ENCODE measurements at regions not wholly inside any gene's neighbourhood (a gene's known extent, or its start where the extent isn't known, plus 50 kb on each side); places are given as distances from the start of the nearest gene placed in this dataset.

DNA sequence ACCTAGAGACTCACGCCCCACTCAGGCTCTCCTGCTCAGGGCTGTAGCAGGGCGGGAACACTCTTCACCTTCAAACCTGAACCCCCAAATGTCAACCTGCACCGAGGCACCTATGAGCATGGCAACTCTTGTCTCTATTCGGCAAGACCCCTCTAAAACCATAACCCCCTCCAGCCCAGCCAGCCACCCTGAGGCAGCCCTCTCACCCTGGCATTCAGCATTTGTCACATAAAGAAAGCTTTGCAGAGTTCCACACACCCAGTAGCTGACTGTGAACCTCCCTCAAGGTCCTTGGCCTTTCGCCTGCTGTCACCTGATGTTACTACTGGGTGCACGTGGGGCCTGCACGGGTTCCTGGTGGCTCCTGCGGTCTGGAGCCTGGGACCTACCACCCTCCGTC, 97.2 kb upstream of the ALKAL2 start:
- no peak for DNase-seq (ENCODE audit: low read depth)
- no peak overlapping the region for H3K4me3 ChIP-seq (ENCODE audit: low read depth, low read length)
- TF ChIP-seq, protein P1, sequence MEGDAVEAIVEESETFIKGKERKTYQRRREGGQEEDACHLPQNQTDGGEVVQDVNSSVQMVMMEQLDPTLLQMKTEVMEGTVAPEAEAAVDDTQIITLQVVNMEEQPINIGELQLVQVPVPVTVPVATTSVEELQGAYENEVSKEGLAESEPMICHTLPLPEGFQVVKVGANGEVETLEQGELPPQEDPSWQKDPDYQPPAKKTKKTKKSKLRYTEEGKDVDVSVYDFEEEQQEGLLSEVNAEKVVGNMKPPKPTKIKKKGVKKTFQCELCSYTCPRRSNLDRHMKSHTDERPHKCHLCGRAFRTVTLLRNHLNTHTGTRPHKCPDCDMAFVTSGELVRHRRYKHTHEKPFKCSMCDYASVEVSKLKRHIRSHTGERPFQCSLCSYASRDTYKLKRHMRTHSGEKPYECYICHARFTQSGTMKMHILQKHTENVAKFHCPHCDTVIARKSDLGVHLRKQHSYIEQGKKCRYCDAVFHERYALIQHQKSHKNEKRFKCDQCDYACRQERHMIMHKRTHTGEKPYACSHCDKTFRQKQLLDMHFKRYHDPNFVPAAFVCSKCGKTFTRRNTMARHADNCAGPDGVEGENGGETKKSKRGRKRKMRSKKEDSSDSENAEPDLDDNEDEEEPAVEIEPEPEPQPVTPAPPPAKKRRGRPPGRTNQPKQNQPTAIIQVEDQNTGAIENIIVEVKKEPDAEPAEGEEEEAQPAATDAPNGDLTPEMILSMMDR (IDR thresholded peaks at IDR 0.05; ENCODE audit: insufficient read depth, low read depth, low read length, missing control alignments) = no peak

DNA sequence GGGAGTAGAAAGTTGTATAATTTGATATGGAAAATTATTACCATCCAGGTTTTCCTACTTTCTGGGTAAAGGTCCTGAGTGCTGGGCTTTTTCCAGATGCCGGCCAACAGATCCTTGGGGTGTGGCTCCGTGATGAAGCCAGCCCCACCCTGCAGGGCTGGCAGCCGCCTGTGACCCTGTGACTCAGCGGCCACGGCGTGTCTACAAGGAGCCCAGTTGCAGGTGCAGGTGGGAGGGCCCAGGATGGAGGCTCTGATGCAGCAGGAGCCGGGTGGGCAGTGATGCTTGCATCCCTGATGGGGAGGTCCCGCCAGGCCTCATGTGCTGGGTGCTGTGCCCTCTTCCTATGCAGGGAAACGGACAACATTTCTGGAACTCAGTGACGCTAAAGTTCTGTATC, 96.0 kb upstream of the ALKAL2 start:
- TF ChIP-seq, protein P1 (IDR thresholded peaks at IDR 0.05; ENCODE audit: insufficient read depth, low read depth, low read length, missing control alignments) = no peak
- H3K4me3 ChIP-seq (ENCODE audit: low read depth, low read length) = no peak overlapping the region
- no peak for DNase-seq (ENCODE audit: low read depth)

DNA sequence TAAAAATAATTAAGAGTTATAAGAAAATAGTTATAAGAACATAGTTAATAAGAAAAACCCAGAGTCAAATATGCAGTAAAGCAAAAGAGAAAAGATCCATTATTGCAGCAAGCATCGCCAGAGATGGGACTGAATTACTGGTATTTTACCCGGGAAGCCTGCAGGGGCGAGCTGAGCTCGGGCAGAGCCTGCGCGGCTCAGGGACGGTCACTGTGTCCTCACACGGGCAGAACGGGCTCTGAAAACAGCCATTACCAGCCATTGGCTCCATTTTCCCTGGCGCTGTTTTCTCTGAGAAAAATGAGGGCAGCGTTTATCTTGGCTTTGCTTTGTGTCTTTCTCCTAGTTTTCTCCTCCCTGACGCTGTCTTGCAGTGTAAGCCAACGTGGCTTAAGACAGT, 95.3 kb upstream of the ALKAL2 start:
- H3K4me3 ChIP-seq (ENCODE audit: low read depth, low read length) = no peak overlapping the region
- no peak for DNase-seq (ENCODE audit: low read depth)
- TF ChIP-seq, protein P1 (IDR thresholded peaks at IDR 0.05; ENCODE audit: insufficient read depth, low read depth, low read length, missing control alignments) = no peak

DNA sequence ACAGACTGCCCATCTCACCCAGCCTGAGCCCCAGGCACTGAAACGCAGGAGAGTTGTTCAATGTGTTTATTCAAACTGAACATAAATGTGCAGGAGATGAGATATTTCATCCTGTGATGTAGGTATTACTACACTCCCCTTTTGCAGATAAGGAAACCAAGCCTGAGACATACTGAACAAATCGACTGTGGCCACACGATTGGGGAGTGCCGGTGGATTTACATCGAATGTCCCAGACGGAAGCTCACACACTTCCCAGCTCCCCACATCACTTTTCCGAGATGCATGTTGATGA, 94.8 kb upstream of the ALKAL2 start:
- H3K4me3 ChIP-seq (ENCODE audit: low read depth, low read length) = no peak overlapping the region
- DNase-seq (ENCODE audit: low read depth) = no peak
- TF ChIP-seq, protein P1 (IDR thresholded peaks at IDR 0.05; ENCODE audit: insufficient read depth, low read depth, low read length, missing control alignments) = no peak

DNA sequence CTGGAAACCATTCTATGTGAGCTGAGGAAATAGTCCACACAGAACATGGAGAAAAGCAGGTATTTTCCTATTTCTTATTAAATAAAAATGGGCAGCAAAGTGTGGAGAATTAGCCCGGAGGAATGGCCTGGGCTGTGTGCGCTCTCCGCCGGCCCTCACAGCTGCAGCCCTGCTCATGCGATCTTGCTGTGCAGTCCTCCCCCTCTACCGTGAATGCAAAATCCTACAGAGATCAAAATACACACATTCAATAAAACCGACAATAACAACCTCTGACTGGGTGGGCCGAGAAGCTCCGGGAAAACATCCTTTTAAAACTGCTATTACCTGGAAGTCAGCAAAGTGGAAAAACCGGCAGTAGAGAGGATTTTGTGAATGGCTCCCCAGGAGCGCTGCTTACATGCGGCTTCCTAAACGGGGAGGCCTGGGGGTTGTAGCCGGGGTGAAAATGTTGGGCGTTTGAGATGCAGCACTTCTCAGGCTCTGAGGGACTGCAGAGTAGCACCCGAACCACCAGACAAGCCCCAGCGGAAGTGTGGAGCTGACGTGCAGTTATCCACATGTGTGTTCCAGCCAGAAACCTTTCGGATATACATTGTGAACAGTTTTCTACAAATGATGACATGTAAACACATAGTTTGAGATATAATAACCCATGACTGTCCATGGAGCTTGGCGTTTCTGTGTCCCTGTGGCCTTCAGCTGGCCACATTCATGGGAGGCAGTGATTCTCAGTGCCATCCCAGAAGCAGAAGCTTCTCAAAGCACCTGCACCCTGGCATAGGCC, 94.2 kb upstream of the ALKAL2 start:
- no peak overlapping the region for H3K4me3 ChIP-seq (ENCODE audit: low read depth, low read length)
- DNase-seq (ENCODE audit: low read depth) = no peak
- TF ChIP-seq, protein P1 (IDR thresholded peaks at IDR 0.05; ENCODE audit: insufficient read depth, low read depth, low read length, missing control alignments) = no peak

DNA sequence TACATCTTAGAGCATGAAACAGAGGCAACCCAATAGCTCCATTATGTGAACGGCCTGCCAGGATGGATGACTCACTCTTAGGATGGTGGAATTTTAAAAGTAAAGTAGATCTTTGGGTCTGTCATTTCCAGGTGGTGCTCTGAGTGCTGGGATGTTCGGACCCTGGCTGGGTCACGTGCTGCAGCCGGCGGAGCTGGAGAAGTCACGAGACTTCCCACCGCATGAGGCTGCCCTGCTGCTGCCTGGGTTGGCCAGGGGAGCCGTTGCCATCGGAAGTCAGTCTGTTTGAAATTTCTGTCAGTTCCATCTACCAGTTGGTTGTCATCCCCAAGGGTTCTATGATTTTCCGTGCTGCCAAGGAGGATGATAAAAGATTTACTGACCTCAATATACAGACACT, 93.3 kb upstream of the ALKAL2 start:
- no peak for DNase-seq (ENCODE audit: low read depth)
- no peak overlapping the region for H3K4me3 ChIP-seq (ENCODE audit: low read depth, low read length)
- TF ChIP-seq, protein P1 (IDR thresholded peaks at IDR 0.05; ENCODE audit: insufficient read depth, low read depth, low read length, missing control alignments) = no peak

DNA sequence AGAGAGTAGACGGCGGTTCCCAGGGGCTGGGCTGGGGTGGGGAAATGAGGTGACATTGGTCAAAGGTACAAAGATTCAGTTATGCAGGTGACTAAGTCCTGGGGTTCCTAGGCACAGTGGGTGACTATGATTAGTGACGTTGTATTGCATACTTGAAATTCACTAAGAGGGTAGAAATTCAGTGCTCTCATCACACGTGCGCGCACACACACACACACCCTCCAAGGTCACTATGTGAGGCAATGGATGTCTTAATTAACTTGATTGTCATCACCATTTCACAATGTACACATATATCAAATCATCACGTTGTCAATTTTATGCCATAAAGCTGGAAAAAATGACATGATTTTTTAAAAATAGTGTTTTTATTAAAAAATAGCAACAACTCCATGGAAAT, 92.9 kb upstream of the ALKAL2 start:
- TF ChIP-seq, protein P1 (IDR thresholded peaks at IDR 0.05; ENCODE audit: insufficient read depth, low read depth, low read length, missing control alignments) = no peak
- no peak for DNase-seq (ENCODE audit: low read depth)
- H3K4me3 ChIP-seq (ENCODE audit: low read depth, low read length) = no peak overlapping the region
